Heart right ventricle (tissue), 16 donors: ENCODE measurements at regions not wholly inside any gene's neighbourhood (a gene's known extent, or its start where the extent isn't known, plus 50 kb on each side); places are given as distances from the start of the nearest gene placed in this dataset.

ENCODE experiments used
- ATAC-seq, 8 donors: fragments of 200-7000 bp; cut with Tn5 transposase; one replicate each; pipeline ENCODE4 v1.9.1; 2020; ENCODE audit warnings: mild to moderate bottlenecking in 8 of 8, moderate library complexity in 8 of 8, moderate number of reproducible peaks in 1 of 8
- DNase-seq, 2 donors: peaks; one replicate each; pipeline ENCODE4 v3.0.0-alpha.2; 2020
- H3K27ac ChIP-seq, 10 donors: fragments of 200-600 bp; sonication (generic) in 2 of 10; one replicate each; pipeline versions ENCODE4 v1.5.0 to v1.8.0; 2020 to 2022; ENCODE audit warnings: mild to moderate bottlenecking in 3 of 10
- H3K27me3 ChIP-seq, 7 donors: fragments of 200-600 bp; one replicate each; pipeline ENCODE4 v1.8.0; 2021 to 2022; ENCODE audit warnings: mild to moderate bottlenecking in 2 of 7
- H3K36me3 ChIP-seq, 9 donors: fragments of 200-600 bp; sonication (generic) in 1 of 9; one replicate each; pipeline versions ENCODE4 v1.5.0 to v1.8.0; 2020 to 2022; ENCODE audit warnings: mild to moderate bottlenecking in 2 of 9
- H3K4me1 ChIP-seq, 9 donors: fragments of 200-600 bp; sonication (generic) in 1 of 9; one replicate each; pipeline versions ENCODE4 v1.5.0 to v1.8.0; 2020 to 2022; ENCODE audit warnings: mild to moderate bottlenecking in 4 of 9
- H3K4me3 ChIP-seq, 10 donors: fragments of 200-600 bp; sonication (generic) in 2 of 10; one replicate each; pipeline versions ENCODE4 v1.5.0 to v1.8.0; 2020 to 2022; ENCODE audit warnings: mild to moderate bottlenecking in 7 of 10, moderate library complexity in 2 of 10
- H3K9me3 ChIP-seq, 11 donors: fragments of 200-600 bp in 10 of 11; sonication (generic) in 2 of 11; one replicate each; pipeline versions ENCODE4 v1.5.0 to v1.8.0; 2013 to 2022; ENCODE audit warnings: mild to moderate bottlenecking in 2 of 11, control low read depth in 1 of 11, moderate library complexity in 1 of 11
- CTCF ChIP-seq, 9 donors: fragments of 200-600 bp; sonication (generic) in 2 of 9; IDR thresholded peaks; one replicate each; pipeline versions ENCODE4 v1.5.0 to v1.8.0; 2021 to 2022; ENCODE audit warnings: antibody characterized with exemption in 9 of 9, mild to moderate bottlenecking in 5 of 9, moderate library complexity in 1 of 9
- WGBS, 2 donors: extraction: QIAGEN DNeasy Blood & Tissue Kit; methylation state at CpG; one replicate each; pipeline ENCODE4 v1.1.7; 2013; ENCODE audit warnings: inconsistent platforms in 1 of 2; 5-methylcytosine and 5-hydroxymethylcytosine counted together
- intact Hi-C, 10 donors: fragments of 100-400 bp; cut with DNase I; formaldehyde crosslinking; loops; one replicate each; pipeline versions ENCODE4 v1.11.1 to v1.14.2; 2022
- donor health status: Arrhythmogenic right ventricular cardiomyopathy.
- donor health status: ischemic (EF 13 %, LVEDD 7.1; RV severe dilation, severe dysfunction).
- donor health status: healthy with polysubstance abuse.
- donor health status: DM: no; HTN: yes; CAD: no.
- donor health status: DM: no; HTN: no; CAD: no.
- donor health status: ischemic (EF 25% LVEDD 6.9; RV normal size, moderate dysfunction).
- donor health status: ischemic (EF 25% LVEDD 5.7; RV mildly dilated, moderate dysfunction).
- donor health status: healthy.
- donor health status: DM: yes; HTN: yes; CAD: no.
- donor health status: Ischemic cardiomyopathy.
- donor health status: ischemic (EF 35%, LVEDD 5.7; RV mildly dilated, moderate dysfunction).
- donor health status: nonischemic (EF 11% LVEDD 7.7; RV severe dilation, severe dysfunction).
- donor health status: DM: yes; HTN: yes; CAD: no.
- donor health status: PGD.
- donor health status: ischemic (EF 29% LVEDD 5.4; RV normal size, mild dysfunction).
- donor health status: nonischemic (EF 23%, LVEDD 6.1; RV moderate dilation, normal function).

DNA sequence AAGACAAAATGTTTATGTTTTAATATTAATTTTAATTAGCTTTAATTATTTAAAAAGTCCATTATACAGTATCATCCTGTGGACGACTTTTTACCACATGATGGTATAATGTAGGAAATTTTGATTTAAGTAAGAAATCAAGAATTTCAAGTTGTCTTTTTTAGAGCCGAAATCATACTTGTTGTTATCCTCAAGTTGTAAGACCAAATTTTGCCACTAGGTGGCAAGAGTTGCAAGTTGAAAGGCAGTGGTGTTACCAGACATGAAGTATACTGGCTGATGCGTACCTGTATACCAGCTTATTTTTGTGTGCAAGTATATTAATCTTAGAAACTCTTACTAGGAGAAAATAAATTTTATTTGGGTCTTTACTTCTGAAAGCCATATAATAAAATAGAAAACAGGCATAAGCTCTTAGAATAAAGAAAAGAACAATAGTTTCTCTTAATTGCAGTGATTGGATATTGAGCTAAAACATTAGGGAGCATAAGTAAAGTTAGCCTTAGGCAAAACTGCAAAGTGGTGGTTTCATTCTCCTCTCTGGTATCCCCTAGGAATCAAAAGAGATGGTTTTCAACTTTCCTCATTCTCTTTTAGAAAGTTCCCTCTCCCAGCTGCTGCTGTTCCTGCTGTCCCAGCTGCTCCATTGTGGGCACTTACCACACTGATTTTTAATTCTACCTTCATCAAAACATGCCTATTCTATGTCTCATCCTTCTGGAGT lies 118.0 kb upstream of the WDFY3 start:
- Histone ChIP-seq H3K4me3 (no peak overlapping the region), H3K4me1 (peaks cover 0 to 6% (median 0%) of the 10 kb centered on the region in 9 donors), H3K27me3 (peaks cover 0 to 3% (median 0%) of the 10 kb centered on the region in 7 donors), H3K27ac (no peak overlapping the region), H3K9me3 (no peaks in the 10 kb centered on the region), H3K36me3 (no peaks in the 10 kb centered on the region)
- peak; percentile 52 to 85 (median 72) for TF ChIP-seq CTCF (IDR thresholded peaks at IDR 0.05)
- intact Hi-C loops: loop anchor here in 9 of 10 donors (2.0 to 10.0 kb wide), 19 partner anchors 48 to 963 kb away; no protein-coding TSS in a partner anchor
- WGBS, 2 donors: 11 to 14% methylated on average over 3 of the region's 3 CpGs
- DNase-seq (peak in 1 of 2 donors; percentile 55), ATAC-seq (peak in 4 of 8 donors; percentile 48 to 73 (median 59))

- Histone ChIP-seq H3K9me3 (no peaks in the 10 kb centered on the region), H3K27ac (no peak overlapping the region), H3K4me1 (peaks cover 0 to 6% (median 0%) of the 10 kb centered on the region in 9 donors), H3K36me3 (no peaks in the 10 kb centered on the region), H3K4me3 (no peak overlapping the region), H3K27me3 (peaks cover 0 to 3% (median 0%) of the 10 kb centered on the region in 7 donors)
- intact Hi-C loops: loop anchor here in 8 of 10 donors (5.0 to 10.0 kb wide), 15 partner anchors 46 to 961 kb away; no protein-coding TSS in a partner anchor
- ATAC-seq (no peak), DNase-seq (no peak)
- TF ChIP-seq CTCF (IDR thresholded peaks at IDR 0.05): no peak
- 82 to 84% methylated on average over 2 of the region's 2 CpGs for WGBS, 2 donors
Measured at GRCh38 chr4:85086721-85087120, 120.2 kb upstream of the WDFY3 start.

- intact Hi-C loops: no loop called here
- DNase-seq (no peak), ATAC-seq (no peak)
- 60 to 95% methylated on average over 3 of the region's 3 CpGs for WGBS, 2 donors
- H3K27me3 ChIP-seq: no peaks in the 10 kb centered on the region
- no peak overlapping the region for H3K27ac ChIP-seq
- H3K36me3 ChIP-seq: no peaks in the 10 kb centered on the region
- peaks cover 0 to 12% (median 3%) of the 10 kb centered on the region in 11 donors for H3K9me3 ChIP-seq
- H3K4me1 ChIP-seq: no peaks in the 10 kb centered on the region
- no peak for TF ChIP-seq CTCF (IDR thresholded peaks at IDR 0.05)
- H3K4me3 ChIP-seq: no peak overlapping the region
Measured at GRCh38 chr4:85092536-85092935, 126.0 kb upstream of the WDFY3 start.

- 29 to 42% methylated on average over 1 of the region's 1 CpG for WGBS, 2 donors
- H3K4me1 ChIP-seq: no peaks in the 10 kb centered on the region
- H3K27ac ChIP-seq: no peak overlapping the region
- intact Hi-C loops: no loop called here
- H3K36me3 ChIP-seq: no peaks in the 10 kb centered on the region
- DNase-seq (no peak), ATAC-seq (no peak)
- H3K27me3 ChIP-seq: no peaks in the 10 kb centered on the region
- TF ChIP-seq CTCF (IDR thresholded peaks at IDR 0.05): no peak
- peaks cover 0 to 16% (median 5%) of the 10 kb centered on the region in 11 donors for H3K9me3 ChIP-seq
- no peak overlapping the region for H3K4me3 ChIP-seq
Measured at GRCh38 chr4:85092943-85093342, 126.5 kb upstream of the WDFY3 start.
